ENCODE measurements at regions not wholly inside any gene's neighbourhood (a gene's known extent, or its start where the extent isn't known, plus 50 kb on each side); places are given as distances from the start of the nearest gene placed in this dataset.

DNA sequence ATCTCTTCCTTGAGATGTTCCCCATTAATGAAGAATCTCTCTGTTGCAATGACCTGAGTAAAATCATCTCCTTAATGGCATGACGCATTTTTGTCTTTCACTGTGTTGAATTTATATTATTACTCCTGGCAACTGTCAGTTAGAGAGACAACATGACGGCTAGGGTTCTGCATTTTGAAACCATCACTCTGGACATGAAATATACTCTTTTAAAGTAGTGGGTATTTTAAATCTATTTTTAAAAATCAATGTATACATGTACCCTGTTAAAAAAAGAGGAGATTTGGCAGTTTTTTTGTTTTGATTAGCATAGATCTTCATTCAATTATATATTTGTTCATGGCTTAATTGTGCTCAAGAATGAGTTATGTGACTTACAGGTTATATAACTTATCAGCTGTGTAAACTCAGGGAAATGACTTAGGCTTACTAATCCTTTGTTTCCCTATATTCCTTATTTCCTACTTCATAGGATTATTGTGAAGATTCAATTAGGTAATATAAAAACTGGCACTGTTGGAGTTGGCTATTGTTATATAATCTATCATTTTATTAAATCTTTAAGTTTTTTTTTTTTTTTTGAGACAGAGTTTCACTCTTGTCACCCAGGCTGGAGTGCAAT, 632.0 kb upstream of the SPRY2 start:
- Histone ChIP-seq H2AFZ (ENCODE audit: low read depth, low read length) (no peak overlapping the region), H3K27me3 (ENCODE audit: insufficient read depth, low read depth, low read length) (no peaks in the 10 kb centered on the region), H4K20me1 (ENCODE audit: insufficient read depth) (no peaks in the 10 kb centered on the region), H3K79me2 (replicated peaks; ENCODE audit: insufficient read depth, low read length) (no peaks in the 10 kb centered on the region), H3K4me2 (ENCODE audit: low read length) (no peak overlapping the region), H3K9ac (ENCODE audit: low read length) (no peak overlapping the region), H3F3A (ENCODE audit: insufficient read depth, low read length, poor library complexity, severe bottlenecking) (no peaks in the 10 kb centered on the region), H3K27ac (ENCODE audit: low read length) (peak overlapping the region; percentile 7), H3K9me2 (ENCODE audit: insufficient read depth, low read length) (no peaks in the 10 kb centered on the region), H3K36me3 (ENCODE audit: insufficient read depth, low read length) (no peaks in the 10 kb centered on the region), H3K4me3 (ENCODE audit: low read length) (no peak overlapping the region), H3K9me3 (ENCODE audit: low read length) (no peaks in the 10 kb centered on the region)
- TF ChIP-seq TAF1 (IDR thresholded peaks at IDR 0.05; ENCODE audit: low read depth): no peak
- peak; percentile 54 for TF ChIP-seq EP300 (conservative IDR thresholded peaks at IDR 0.05; ENCODE audit: poor library complexity, severe bottlenecking)
- TF ChIP-seq RAD21 (conservative IDR thresholded peaks at IDR 0.05): no peak
- TF ChIP-seq, protein P1, sequence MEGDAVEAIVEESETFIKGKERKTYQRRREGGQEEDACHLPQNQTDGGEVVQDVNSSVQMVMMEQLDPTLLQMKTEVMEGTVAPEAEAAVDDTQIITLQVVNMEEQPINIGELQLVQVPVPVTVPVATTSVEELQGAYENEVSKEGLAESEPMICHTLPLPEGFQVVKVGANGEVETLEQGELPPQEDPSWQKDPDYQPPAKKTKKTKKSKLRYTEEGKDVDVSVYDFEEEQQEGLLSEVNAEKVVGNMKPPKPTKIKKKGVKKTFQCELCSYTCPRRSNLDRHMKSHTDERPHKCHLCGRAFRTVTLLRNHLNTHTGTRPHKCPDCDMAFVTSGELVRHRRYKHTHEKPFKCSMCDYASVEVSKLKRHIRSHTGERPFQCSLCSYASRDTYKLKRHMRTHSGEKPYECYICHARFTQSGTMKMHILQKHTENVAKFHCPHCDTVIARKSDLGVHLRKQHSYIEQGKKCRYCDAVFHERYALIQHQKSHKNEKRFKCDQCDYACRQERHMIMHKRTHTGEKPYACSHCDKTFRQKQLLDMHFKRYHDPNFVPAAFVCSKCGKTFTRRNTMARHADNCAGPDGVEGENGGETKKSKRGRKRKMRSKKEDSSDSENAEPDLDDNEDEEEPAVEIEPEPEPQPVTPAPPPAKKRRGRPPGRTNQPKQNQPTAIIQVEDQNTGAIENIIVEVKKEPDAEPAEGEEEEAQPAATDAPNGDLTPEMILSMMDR (IDR thresholded peaks at IDR 0.05; ENCODE audit: poor library complexity, severe bottlenecking): no peak
- TF ChIP-seq, protein P2, sequence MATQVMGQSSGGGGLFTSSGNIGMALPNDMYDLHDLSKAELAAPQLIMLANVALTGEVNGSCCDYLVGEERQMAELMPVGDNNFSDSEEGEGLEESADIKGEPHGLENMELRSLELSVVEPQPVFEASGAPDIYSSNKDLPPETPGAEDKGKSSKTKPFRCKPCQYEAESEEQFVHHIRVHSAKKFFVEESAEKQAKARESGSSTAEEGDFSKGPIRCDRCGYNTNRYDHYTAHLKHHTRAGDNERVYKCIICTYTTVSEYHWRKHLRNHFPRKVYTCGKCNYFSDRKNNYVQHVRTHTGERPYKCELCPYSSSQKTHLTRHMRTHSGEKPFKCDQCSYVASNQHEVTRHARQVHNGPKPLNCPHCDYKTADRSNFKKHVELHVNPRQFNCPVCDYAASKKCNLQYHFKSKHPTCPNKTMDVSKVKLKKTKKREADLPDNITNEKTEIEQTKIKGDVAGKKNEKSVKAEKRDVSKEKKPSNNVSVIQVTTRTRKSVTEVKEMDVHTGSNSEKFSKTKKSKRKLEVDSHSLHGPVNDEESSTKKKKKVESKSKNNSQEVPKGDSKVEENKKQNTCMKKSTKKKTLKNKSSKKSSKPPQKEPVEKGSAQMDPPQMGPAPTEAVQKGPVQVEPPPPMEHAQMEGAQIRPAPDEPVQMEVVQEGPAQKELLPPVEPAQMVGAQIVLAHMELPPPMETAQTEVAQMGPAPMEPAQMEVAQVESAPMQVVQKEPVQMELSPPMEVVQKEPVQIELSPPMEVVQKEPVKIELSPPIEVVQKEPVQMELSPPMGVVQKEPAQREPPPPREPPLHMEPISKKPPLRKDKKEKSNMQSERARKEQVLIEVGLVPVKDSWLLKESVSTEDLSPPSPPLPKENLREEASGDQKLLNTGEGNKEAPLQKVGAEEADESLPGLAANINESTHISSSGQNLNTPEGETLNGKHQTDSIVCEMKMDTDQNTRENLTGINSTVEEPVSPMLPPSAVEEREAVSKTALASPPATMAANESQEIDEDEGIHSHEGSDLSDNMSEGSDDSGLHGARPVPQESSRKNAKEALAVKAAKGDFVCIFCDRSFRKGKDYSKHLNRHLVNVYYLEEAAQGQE (IDR thresholded peaks at IDR 0.05; ENCODE audit: borderline replicate concordance): no peak
- peak; percentile 12 for TF ChIP-seq POLR2AphosphoS5 (IDR thresholded peaks at IDR 0.05)
- no peak for TF ChIP-seq EZH2 (IDR thresholded peaks at IDR 0.05; ENCODE audit: borderline replicate concordance, insufficient read depth, low read length, poor library complexity, severe bottlenecking)
- no peak for TF ChIP-seq MXI1 (conservative IDR thresholded peaks at IDR 0.05; ENCODE audit: poor library complexity, severe bottlenecking)
- TF ChIP-seq SMC3 (conservative IDR thresholded peaks at IDR 0.05; ENCODE audit: poor library complexity): no peak

DNA sequence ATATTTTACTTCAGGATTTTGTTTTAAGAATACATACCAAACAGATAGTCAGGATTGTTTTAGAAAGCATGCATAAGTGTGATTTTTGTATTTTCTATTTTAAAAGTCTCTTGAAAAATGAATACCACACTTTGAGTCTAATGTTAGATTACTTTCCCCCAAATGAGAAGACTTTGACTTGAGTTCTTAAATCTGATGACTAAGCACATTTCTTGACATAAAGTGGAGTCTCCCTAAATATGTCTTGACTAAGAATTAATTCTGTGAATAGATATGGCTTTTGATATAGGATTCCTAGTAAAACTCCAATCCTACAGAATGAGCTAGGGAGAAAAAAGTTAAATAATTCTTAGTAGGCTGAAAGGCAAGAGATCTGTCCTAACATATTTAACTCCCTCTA, 624.2 kb upstream of the SPRY2 start:
- H3K4me3 ChIP-seq (ENCODE audit: low read length): no peak overlapping the region
- no peak overlapping the region for H2AFZ ChIP-seq (ENCODE audit: low read depth, low read length)
- no peaks in the 10 kb centered on the region for H3K36me3 ChIP-seq (ENCODE audit: insufficient read depth, low read length)
- H3K9me3 ChIP-seq (ENCODE audit: low read length): no peaks in the 10 kb centered on the region
- H3K9me2 ChIP-seq (ENCODE audit: insufficient read depth, low read length): no peaks in the 10 kb centered on the region
- no peak overlapping the region for H3K27ac ChIP-seq (ENCODE audit: low read length)
- H3K9ac ChIP-seq (ENCODE audit: low read length): no peak overlapping the region
- no peak for TF ChIP-seq SMC3 (conservative IDR thresholded peaks at IDR 0.05; ENCODE audit: poor library complexity)
- TF ChIP-seq EP300 (conservative IDR thresholded peaks at IDR 0.05; ENCODE audit: poor library complexity, severe bottlenecking): no peak
- TF ChIP-seq POLR2AphosphoS5 (IDR thresholded peaks at IDR 0.05): no peak
- TF ChIP-seq TAF1 (IDR thresholded peaks at IDR 0.05; ENCODE audit: low read depth): no peak
- TF ChIP-seq, protein P2 (IDR thresholded peaks at IDR 0.05; ENCODE audit: borderline replicate concordance): no peak
- TF ChIP-seq, protein P1 (IDR thresholded peaks at IDR 0.05; ENCODE audit: poor library complexity, severe bottlenecking): no peak
- no peak for TF ChIP-seq RAD21 (conservative IDR thresholded peaks at IDR 0.05)
- no peak for TF ChIP-seq MXI1 (conservative IDR thresholded peaks at IDR 0.05; ENCODE audit: poor library complexity, severe bottlenecking)
- no peak for TF ChIP-seq EZH2 (IDR thresholded peaks at IDR 0.05; ENCODE audit: borderline replicate concordance, insufficient read depth, low read length, poor library complexity, severe bottlenecking)
- no peaks in the 10 kb centered on the region for H3K27me3 ChIP-seq (ENCODE audit: insufficient read depth, low read depth, low read length)
- H3K4me2 ChIP-seq (ENCODE audit: low read length): no peak overlapping the region
- no peaks in the 10 kb centered on the region for H3F3A ChIP-seq (ENCODE audit: insufficient read depth, low read length, poor library complexity, severe bottlenecking)
- no peaks in the 10 kb centered on the region for H3K79me2 ChIP-seq (replicated peaks; ENCODE audit: insufficient read depth, low read length)
- no peaks in the 10 kb centered on the region for H4K20me1 ChIP-seq (ENCODE audit: insufficient read depth)
